ENCODE measurements at regions not wholly inside any gene's neighbourhood (a gene's known extent, or its start where the extent isn't known, plus 50 kb on each side); places are given as distances from the start of the nearest gene placed in this dataset.

DNA sequence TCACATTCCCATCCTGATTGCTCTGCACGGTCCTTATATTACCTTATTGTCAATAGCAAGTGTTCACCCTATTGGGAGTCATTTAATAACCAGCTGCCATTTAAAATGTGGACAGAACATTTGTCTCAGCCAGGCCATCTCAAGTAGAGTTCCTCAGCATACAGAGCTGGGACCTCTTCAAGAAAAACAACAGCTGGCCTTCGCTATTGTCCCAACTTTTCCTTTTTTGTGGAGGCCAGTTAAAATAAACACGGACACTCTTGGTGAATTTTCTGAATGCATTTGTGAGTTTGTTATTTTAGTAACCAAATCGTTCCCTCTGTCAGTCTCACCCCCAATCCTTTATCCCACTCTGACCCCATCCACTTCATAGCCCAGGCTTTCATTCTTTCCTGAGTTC is 395.3 kb upstream of the PITX2 start:
- no peak overlapping the region for H2AFZ ChIP-seq (ENCODE audit: low read depth, low read length)
- no peaks in the 10 kb centered on the region for H3K27me3 ChIP-seq (ENCODE audit: insufficient read depth, low read length)
- H3K4me3 ChIP-seq (ENCODE audit: low read length): no peak overlapping the region
- H3K4me1 ChIP-seq (ENCODE audit: insufficient read depth, low read length): no peaks in the 10 kb centered on the region
- no peaks in the 10 kb centered on the region for H3K36me3 ChIP-seq (ENCODE audit: insufficient read depth, low read length)
- H3K9me3 ChIP-seq (ENCODE audit: low read length): no peaks in the 10 kb centered on the region

DNA sequence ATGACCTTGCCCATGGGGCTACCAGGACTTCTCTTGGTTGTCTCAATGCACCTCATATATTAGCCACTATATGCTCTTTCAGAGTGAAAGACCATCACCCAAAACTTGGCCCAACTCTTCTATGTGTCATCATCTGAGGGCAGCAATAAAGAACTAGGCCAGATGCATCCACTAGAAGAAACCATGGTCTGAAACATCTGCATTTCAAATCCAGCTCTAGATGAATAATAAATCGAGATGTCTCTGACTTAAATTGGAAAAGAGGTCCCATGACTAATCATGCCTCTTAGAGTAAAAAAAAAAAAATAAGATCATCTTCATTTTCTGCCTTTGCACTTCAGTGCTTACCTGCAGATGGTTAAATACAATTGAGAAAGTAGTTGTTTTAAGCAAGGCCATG is 397.6 kb upstream of the PITX2 start:
- Histone ChIP-seq H3K4me1 (ENCODE audit: insufficient read depth, low read length) (no peaks in the 10 kb centered on the region), H3K36me3 (ENCODE audit: insufficient read depth, low read length) (no peaks in the 10 kb centered on the region), H3K27me3 (ENCODE audit: insufficient read depth, low read length) (no peaks in the 10 kb centered on the region)

DNA sequence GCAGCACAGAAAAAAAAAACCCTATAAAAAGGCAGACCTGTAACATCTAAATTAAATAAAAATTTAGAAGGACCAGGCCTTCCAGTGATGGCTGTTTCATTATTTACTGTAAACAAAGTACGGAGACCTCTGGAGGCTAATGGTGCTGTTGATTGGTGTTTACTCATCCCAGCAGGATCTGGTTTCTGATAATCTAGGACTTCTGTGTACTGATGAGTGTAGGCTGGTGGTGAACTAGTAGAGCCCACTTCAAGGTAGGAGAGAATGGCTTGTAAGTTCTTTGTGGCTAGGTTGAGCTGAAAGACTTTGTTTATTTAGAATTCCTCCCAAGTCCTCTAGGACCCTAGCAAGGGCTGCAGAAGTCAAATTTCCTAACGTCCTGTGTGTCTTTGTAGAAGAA is 398.1 kb upstream of the PITX2 start:
- Histone ChIP-seq H3K9me3 (ENCODE audit: low read length) (no peaks in the 10 kb centered on the region), H3K36me3 (ENCODE audit: insufficient read depth, low read length) (no peaks in the 10 kb centered on the region), H3K4me3 (ENCODE audit: low read length) (no peak overlapping the region), H3K4me1 (ENCODE audit: insufficient read depth, low read length) (no peaks in the 10 kb centered on the region), H2AFZ (ENCODE audit: low read depth, low read length) (no peak overlapping the region), H3K27me3 (ENCODE audit: insufficient read depth, low read length) (no peaks in the 10 kb centered on the region)

More for the DNA sequence above, 397.6 kb upstream of the PITX2 start:
- H2AFZ ChIP-seq (ENCODE audit: low read depth, low read length): no peak overlapping the region
- H3K9me3 ChIP-seq (ENCODE audit: low read length): no peaks in the 10 kb centered on the region
- no peak overlapping the region for H3K4me3 ChIP-seq (ENCODE audit: low read length)

DNA sequence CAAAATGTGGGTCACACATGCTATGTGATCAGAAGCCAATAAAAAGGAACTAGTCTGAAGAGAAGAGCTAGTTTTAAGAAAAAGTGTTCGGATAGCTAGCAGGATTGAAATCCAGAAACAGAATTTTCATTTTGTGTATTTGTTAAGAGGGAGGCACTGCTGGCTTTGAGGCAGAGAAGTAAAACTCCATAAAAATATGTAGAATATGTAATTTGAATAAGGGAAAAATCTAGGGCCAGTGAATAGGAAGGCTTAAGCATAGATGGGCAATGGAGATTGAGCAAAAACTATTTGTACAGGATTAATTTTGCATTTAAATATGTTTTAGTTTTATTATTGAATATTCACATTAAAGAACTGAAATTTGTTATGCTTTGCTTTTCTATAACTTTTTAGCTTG is 399.9 kb upstream of the PITX2 start:
- no peaks in the 10 kb centered on the region for H3K9me3 ChIP-seq (ENCODE audit: low read length)
- no peak overlapping the region for H3K4me3 ChIP-seq (ENCODE audit: low read length)
- H3K4me1 ChIP-seq (ENCODE audit: insufficient read depth, low read length): no peaks in the 10 kb centered on the region
- no peaks in the 10 kb centered on the region for H3K27me3 ChIP-seq (ENCODE audit: insufficient read depth, low read length)
- H2AFZ ChIP-seq (ENCODE audit: low read depth, low read length): no peak overlapping the region
- H3K36me3 ChIP-seq (ENCODE audit: insufficient read depth, low read length): no peaks in the 10 kb centered on the region

DNA sequence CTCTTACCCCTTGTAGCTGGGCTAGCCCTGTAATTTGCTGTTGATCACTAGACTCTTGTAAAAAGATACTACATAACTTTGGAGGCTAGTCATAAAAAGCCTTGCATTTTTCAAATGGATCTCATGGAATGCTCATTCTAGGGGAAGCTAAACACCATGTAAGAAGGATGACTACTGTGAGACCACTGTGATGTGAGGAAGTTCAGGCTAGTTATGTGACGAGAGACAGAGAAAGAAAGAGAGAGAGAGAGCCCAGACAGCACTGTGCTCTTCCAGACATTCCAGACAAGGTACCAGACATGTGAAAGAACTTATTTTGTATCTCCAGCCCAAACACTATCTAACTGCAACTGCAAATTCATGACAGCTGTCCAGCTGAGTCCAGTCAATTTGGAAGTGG is 404.6 kb upstream of the PITX2 start:
- H3K4me3 ChIP-seq (ENCODE audit: low read length): no peak overlapping the region
- H2AFZ ChIP-seq (ENCODE audit: low read depth, low read length): no peak overlapping the region
- no peaks in the 10 kb centered on the region for H3K4me1 ChIP-seq (ENCODE audit: insufficient read depth, low read length)
- no peaks in the 10 kb centered on the region for H3K9me3 ChIP-seq (ENCODE audit: low read length)
- H3K27me3 ChIP-seq (ENCODE audit: insufficient read depth, low read length): no peaks in the 10 kb centered on the region
- H3K36me3 ChIP-seq (ENCODE audit: insufficient read depth, low read length): no peaks in the 10 kb centered on the region

DNA sequence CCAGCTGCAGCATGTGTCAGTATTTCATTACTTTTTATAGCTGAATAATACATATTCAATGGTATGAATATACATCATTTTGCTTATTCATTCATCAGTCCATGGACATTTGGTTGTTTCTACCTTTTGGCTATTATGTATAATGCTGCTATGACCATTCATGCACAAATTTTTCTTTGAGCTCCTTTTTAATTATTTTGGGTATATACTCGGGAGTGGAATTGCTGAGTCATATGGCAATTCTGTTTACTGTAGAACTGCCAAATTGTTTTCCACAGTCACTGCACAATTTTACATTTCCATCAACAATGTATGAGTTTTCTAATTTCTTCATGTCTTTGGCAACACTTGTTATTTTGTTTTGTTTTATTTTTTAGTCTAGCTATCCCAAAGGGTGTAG is 405.9 kb upstream of the PITX2 start:
- H3K36me3 ChIP-seq (ENCODE audit: insufficient read depth, low read length): no peaks in the 10 kb centered on the region
- no peaks in the 10 kb centered on the region for H3K4me1 ChIP-seq (ENCODE audit: insufficient read depth, low read length)
- no peaks in the 10 kb centered on the region for H3K9me3 ChIP-seq (ENCODE audit: low read length)
- H3K4me3 ChIP-seq (ENCODE audit: low read length): no peak overlapping the region
- H3K27me3 ChIP-seq (ENCODE audit: insufficient read depth, low read length): no peaks in the 10 kb centered on the region
- H2AFZ ChIP-seq (ENCODE audit: low read depth, low read length): no peak overlapping the region

DNA sequence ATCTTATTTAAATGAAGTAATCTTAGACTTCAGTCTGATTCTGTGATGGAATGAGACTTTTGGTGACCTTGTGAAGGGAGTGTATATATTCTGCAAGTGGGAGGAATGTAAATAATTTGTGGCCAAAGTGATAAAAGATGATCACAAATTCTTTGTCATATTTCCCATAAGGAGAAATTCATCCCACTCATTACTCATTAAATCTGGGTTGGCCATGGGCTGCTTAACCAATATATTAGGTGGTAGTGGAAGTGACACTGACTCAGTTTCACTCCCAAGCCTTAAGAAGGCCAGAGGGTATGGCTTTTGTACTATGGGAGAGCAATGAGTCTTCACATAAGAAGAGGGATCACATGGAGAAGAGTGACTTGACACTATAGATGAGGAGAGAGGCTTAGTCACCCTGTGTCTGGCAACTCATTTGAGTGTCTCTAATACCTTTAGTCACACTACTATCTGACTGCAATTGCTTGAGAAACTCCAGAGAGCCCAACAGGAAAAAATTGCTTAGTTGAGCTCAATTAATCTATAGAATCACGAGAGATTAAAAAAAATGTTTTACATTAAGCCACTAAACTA is 408.2 kb upstream of the PITX2 start:
- Histone ChIP-seq H3K9me3 (ENCODE audit: low read length) (no peaks in the 10 kb centered on the region), H3K4me1 (ENCODE audit: insufficient read depth, low read length) (no peaks in the 10 kb centered on the region), H3K27me3 (ENCODE audit: insufficient read depth, low read length) (no peaks in the 10 kb centered on the region), H3K4me3 (ENCODE audit: low read length) (no peak overlapping the region), H3K36me3 (ENCODE audit: insufficient read depth, low read length) (no peaks in the 10 kb centered on the region), H2AFZ (ENCODE audit: low read depth, low read length) (no peak overlapping the region)

DNA sequence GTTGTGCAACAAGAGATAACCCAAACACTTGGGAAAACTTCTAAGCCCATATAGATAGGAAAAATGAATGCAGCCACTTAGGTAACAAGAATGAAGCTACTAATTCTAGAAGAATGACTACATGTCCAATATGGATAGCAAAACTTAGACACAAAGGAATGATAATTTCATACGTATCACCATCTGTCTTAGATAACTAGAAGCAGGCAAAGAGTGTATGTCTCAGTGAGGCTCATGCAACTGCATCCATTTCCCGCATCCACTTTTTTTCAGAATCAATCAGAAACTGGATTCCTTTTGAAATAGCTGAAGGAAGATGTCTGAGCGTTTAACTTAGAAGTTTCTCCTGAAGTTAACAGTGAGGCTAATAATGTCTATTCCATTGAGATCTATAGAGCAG is 408.7 kb upstream of the PITX2 start:
- Histone ChIP-seq H3K4me3 (ENCODE audit: low read length) (no peak overlapping the region), H3K27me3 (ENCODE audit: insufficient read depth, low read length) (no peaks in the 10 kb centered on the region), H3K9me3 (ENCODE audit: low read length) (no peaks in the 10 kb centered on the region), H3K36me3 (ENCODE audit: insufficient read depth, low read length) (no peaks in the 10 kb centered on the region), H3K4me1 (ENCODE audit: insufficient read depth, low read length) (no peaks in the 10 kb centered on the region), H2AFZ (ENCODE audit: low read depth, low read length) (no peak overlapping the region)

DNA sequence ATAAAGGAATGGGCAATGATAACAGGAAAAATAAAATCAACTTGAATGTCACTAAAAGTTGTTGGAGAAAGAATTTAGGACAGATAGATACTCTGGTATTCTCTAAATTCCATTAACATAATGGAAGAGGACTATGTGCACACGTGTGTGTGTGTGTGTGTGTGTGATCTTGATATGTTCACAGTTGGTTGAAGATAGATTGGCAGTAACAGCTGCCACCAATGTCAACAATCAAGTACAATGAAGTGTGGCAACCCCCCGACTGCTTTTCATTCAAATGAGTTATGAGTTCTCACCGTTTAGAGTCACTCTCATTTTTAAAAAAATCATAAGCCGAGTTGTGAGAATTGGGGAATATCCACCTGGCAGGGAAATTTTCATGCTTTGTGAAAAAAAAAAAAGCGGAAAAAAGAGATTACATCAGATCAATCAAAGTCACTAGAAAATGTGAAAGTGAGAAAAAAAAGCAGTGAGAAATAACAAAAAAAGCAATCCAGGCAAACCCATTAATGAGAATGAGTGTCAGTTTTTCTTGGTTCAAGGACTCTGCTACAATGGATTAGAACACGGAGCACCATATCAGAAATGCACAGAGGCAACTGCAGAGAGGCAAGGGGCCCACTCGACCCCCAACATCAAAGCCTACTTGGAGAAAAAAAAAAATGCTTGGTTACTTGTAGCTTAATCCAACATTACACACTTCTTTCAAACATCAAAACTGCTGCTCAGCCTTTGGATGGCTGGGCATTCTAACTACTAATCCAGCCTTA is 414.9 kb upstream of the PITX2 start:
- H3K9me3 ChIP-seq (ENCODE audit: low read length): no peaks in the 10 kb centered on the region
- H3K4me3 ChIP-seq (ENCODE audit: low read length): no peak overlapping the region
- no peaks in the 10 kb centered on the region for H3K4me1 ChIP-seq (ENCODE audit: insufficient read depth, low read length)
- H2AFZ ChIP-seq (ENCODE audit: low read depth, low read length): no peak overlapping the region
- no peaks in the 10 kb centered on the region for H3K27me3 ChIP-seq (ENCODE audit: insufficient read depth, low read length)
- H3K36me3 ChIP-seq (ENCODE audit: insufficient read depth, low read length): no peaks in the 10 kb centered on the region

DNA sequence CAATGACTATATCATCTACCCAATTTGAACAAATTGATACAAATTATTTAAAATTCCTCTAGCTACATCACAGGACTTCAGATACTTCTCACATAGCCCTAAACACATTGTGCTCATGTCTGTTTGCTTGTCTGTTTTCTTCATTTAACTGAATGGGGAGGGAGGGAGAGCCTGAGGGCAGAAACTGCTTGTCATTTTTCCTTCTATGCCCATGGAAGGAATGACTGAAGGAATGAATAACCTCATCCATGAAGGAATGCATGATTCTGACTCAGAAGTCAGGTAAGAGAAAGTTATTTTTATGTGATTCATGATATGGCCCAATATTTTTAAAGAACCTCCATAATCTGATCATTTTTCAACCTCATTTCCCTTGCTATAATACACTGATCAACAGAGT is 418.0 kb upstream of the PITX2 start:
- Histone ChIP-seq H3K9me3 (ENCODE audit: low read length) (no peaks in the 10 kb centered on the region), H3K4me1 (ENCODE audit: insufficient read depth, low read length) (no peaks in the 10 kb centered on the region), H2AFZ (ENCODE audit: low read depth, low read length) (no peak overlapping the region), H3K4me3 (ENCODE audit: low read length) (no peak overlapping the region), H3K27me3 (ENCODE audit: insufficient read depth, low read length) (no peaks in the 10 kb centered on the region), H3K36me3 (ENCODE audit: insufficient read depth, low read length) (no peaks in the 10 kb centered on the region)

DNA sequence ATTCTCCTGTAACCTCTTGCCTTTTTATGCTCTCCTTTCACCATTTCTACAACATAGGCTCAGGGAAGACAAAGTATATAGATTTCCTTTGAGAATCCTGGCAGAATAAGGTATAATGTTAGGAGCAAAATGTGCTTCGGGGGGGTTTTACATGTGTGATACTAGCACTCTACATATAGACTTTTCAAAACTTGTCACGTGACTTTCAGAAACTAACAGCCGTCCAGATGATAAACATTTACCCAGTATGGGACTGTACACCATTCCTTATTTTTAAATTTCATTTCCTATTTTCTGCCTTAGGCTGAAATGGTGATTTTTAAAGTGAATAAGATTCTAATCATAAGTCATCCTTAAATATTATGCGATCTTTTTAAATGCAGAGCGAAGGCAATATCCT is 420.4 kb upstream of the PITX2 start:
- H3K4me3 ChIP-seq (ENCODE audit: low read length): no peak overlapping the region
- no peaks in the 10 kb centered on the region for H3K4me1 ChIP-seq (ENCODE audit: insufficient read depth, low read length)
- no peaks in the 10 kb centered on the region for H3K27me3 ChIP-seq (ENCODE audit: insufficient read depth, low read length)
- H3K36me3 ChIP-seq (ENCODE audit: insufficient read depth, low read length): no peaks in the 10 kb centered on the region
- no peak overlapping the region for H2AFZ ChIP-seq (ENCODE audit: low read depth, low read length)
- H3K9me3 ChIP-seq (ENCODE audit: low read length): no peaks in the 10 kb centered on the region

DNA sequence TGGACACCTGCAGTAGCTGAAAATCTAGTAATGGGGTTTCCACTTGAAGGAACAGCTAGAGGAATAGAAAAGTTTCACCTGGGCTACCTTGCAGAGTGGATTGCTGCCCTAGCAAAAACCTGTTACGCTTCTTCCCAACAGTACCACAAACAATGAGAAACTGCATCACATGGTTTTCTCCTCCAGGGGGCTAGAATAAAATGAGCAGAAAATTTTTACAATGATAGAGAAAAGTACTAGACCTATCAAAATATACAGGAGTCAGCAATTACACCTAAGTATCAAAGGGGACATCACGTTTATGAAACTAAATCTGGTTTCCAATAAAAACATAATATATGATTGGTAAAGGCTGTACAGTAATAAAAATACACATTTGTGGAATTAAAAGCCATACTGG is 423.1 kb upstream of the PITX2 start:
- Histone ChIP-seq H3K4me1 (ENCODE audit: insufficient read depth, low read length) (no peaks in the 10 kb centered on the region), H3K27me3 (ENCODE audit: insufficient read depth, low read length) (no peaks in the 10 kb centered on the region), H2AFZ (ENCODE audit: low read depth, low read length) (no peak overlapping the region), H3K9me3 (ENCODE audit: low read length) (no peaks in the 10 kb centered on the region), H3K4me3 (ENCODE audit: low read length) (no peak overlapping the region), H3K36me3 (ENCODE audit: insufficient read depth, low read length) (no peaks in the 10 kb centered on the region)

DNA sequence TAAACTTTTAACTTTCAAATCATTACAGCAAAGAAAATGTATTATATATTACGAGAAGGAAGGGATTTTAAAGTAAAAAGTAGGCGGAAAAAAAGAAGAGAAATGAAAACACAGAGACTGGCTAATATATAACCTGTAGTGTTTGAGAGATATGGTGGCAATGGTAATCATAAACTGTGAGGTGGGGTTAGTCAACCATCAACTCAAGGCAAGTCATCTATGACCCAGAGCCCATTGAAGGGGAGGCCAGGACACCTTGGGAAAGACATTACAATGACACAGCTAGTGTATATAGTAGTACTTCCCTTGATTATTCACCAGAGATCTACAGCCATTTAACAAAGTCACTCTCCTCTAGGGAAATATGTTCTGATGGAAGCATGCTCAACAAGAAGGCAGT is 423.9 kb upstream of the PITX2 start:
- no peaks in the 10 kb centered on the region for H3K9me3 ChIP-seq (ENCODE audit: low read length)
- H3K36me3 ChIP-seq (ENCODE audit: insufficient read depth, low read length): no peaks in the 10 kb centered on the region
- no peak overlapping the region for H2AFZ ChIP-seq (ENCODE audit: low read depth, low read length)
- no peaks in the 10 kb centered on the region for H3K27me3 ChIP-seq (ENCODE audit: insufficient read depth, low read length)
- no peaks in the 10 kb centered on the region for H3K4me1 ChIP-seq (ENCODE audit: insufficient read depth, low read length)
- H3K4me3 ChIP-seq (ENCODE audit: low read length): no peak overlapping the region

DNA sequence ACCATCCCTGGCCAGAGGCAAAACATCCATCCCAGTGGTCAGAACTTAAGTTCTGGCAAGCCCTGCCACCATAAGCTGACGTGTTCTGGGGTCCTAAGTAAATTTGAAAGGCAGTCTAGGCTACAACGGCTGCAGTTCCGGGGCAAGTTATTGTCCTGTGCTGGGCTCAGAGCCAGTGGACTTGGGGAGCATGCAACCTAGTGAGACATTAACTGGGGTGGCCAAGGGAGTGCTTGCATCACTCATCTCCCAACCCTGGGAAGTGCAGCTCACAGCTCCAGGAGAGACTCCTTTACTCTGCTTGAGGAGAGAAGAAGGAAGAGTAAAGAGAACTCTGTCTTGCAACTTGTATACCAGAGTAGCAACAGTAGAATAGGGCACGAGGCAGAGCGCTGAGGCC is 425.4 kb upstream of the PITX2 start:
- H3K4me1 ChIP-seq (ENCODE audit: insufficient read depth, low read length): no peaks in the 10 kb centered on the region
- no peaks in the 10 kb centered on the region for H3K9me3 ChIP-seq (ENCODE audit: low read length)
- no peak overlapping the region for H3K4me3 ChIP-seq (ENCODE audit: low read length)
- H3K27me3 ChIP-seq (ENCODE audit: insufficient read depth, low read length): no peaks in the 10 kb centered on the region
- no peaks in the 10 kb centered on the region for H3K36me3 ChIP-seq (ENCODE audit: insufficient read depth, low read length)
- H2AFZ ChIP-seq (ENCODE audit: low read depth, low read length): no peak overlapping the region
